WTC11 (cell line): ENCODE measurements at regions not wholly inside any gene's neighbourhood (a gene's known extent, or its start where the extent isn't known, plus 50 kb on each side); places are given as distances from the start of the nearest gene placed in this dataset.

Experiments used
- ATAC-seq: fragments of 200-7000 bp; cut with Tn5 transposase; 2 replicates; pipeline ENCODE4 v1.10.0; 2021; ENCODE audit warnings: mild to moderate bottlenecking, moderate library complexity
- CTCF ChIA-PET: fragments of 300-600 bp; sonication (Branson Sonifier 250); formaldehyde crosslinking; loops from one replicate; lab custom pipeline; 2021; ENCODE audit warnings: antibody characterized with exemption; lab: Charles Lee
- POLR2A ChIA-PET: fragments of 350-600 bp; sonication (Branson Sonifier 250); formaldehyde crosslinking; loops from one replicate; lab custom pipeline; 2021; ENCODE audit warnings: antibody characterized with exemption; lab: Charles Lee
- DNase-seq: peaks from one replicate; pipeline ENCODE4 v3.0.0; 2021; ENCODE audit warnings: low spot score
- H3K27ac Mint-ChIP-seq: 2 replicates; pipeline ENCODE4 v1.8.0; 2021; ENCODE audit warnings: mixed read lengths
- H3K27me3 Mint-ChIP-seq: 2 replicates; pipeline ENCODE4 v1.8.0; 2021; ENCODE audit warnings: low read depth, mild to moderate bottlenecking, moderate library complexity, mixed read lengths
- H3K36me3 Mint-ChIP-seq: 2 replicates; pipeline ENCODE4 v1.8.0; 2021; ENCODE audit warnings: mixed read lengths
- H3K4me1 Mint-ChIP-seq: 2 replicates; pipeline ENCODE4 v1.8.0; 2022; ENCODE audit warnings: mixed read lengths
- H3K4me3 Mint-ChIP-seq: 2 replicates; pipeline ENCODE4 v1.8.0; 2021; ENCODE audit warnings: mild to moderate bottlenecking, moderate library complexity, mixed read lengths
- H3K9me3 Mint-ChIP-seq: 2 replicates; pipeline ENCODE4 v1.8.0; 2021; ENCODE audit warnings: mixed read lengths
- AR ChIP-seq: fragments of 250-450 bp; sonication (Bioruptor Pico); IDR thresholded peaks from 2 replicates; pipeline ENCODE4 v1.9.0; 2021; ENCODE audit warnings: mild to moderate bottlenecking
- CREB1 ChIP-seq: sonication (generic); formaldehyde crosslinking; IDR thresholded peaks from 2 replicates; pipeline ENCODE4 v1.8.0; 2023; ENCODE audit warnings: mild to moderate bottlenecking, missing genetic modification reagents
- ERG ChIP-seq: fragments of 250-450 bp; sonication (Bioruptor Pico); IDR thresholded peaks from 2 replicates; pipeline ENCODE4 v1.8.0; 2021; ENCODE audit warnings: mild to moderate bottlenecking
- FOXP4 ChIP-seq: sonication (generic); formaldehyde crosslinking; IDR thresholded peaks from 2 replicates; pipeline ENCODE4 v1.8.0; 2022; ENCODE audit warnings: mild to moderate bottlenecking, missing genetic modification reagents
- GRHL2 ChIP-seq: fragments of 250-450 bp; sonication (Bioruptor Pico); IDR thresholded peaks from 2 replicates; pipeline ENCODE4 v1.8.0; 2022; ENCODE audit warnings: mild to moderate bottlenecking, moderate library complexity; ENCODE audit not compliant: insufficient replicate concordance, severe bottlenecking
- IRF2 ChIP-seq: sonication (generic); formaldehyde crosslinking; IDR thresholded peaks from 2 replicates; pipeline ENCODE4 v1.8.0; 2022; ENCODE audit warnings: low read depth, missing genetic modification reagents, borderline replicate concordance
- JUN ChIP-seq: sonication (generic); formaldehyde crosslinking; IDR thresholded peaks from 2 replicates; pipeline ENCODE4 v1.8.0; 2023; ENCODE audit warnings: mild to moderate bottlenecking, missing genetic modification reagents
- MXD4 ChIP-seq: fragments of 250-450 bp; sonication (Bioruptor Pico); IDR thresholded peaks from 2 replicates; pipeline ENCODE4 v1.8.0; 2021; ENCODE audit warnings: mild to moderate bottlenecking, moderate library complexity, borderline replicate concordance
- NR2C2 ChIP-seq: sonication (generic); formaldehyde crosslinking; IDR thresholded peaks from 2 replicates; pipeline ENCODE4 v1.8.0; 2022; ENCODE audit warnings: mild to moderate bottlenecking, missing genetic modification reagents
- SMAD3 ChIP-seq: sonication (generic); formaldehyde crosslinking; IDR thresholded peaks from 2 replicates; pipeline ENCODE4 v1.8.0; 2022; ENCODE audit warnings: missing genetic modification reagents, mild to moderate bottlenecking, borderline replicate concordance
- STAT6 ChIP-seq: sonication (generic); formaldehyde crosslinking; conservative IDR thresholded peaks from 2 replicates; pipeline ENCODE4 v1.8.1; 2023; ENCODE audit warnings: mild to moderate bottlenecking, low read depth, missing genetic modification reagents, moderate library complexity
- TCF7 ChIP-seq: sonication (generic); formaldehyde crosslinking; IDR thresholded peaks from 2 replicates; pipeline ENCODE4 v1.8.0; 2022; ENCODE audit warnings: mild to moderate bottlenecking, low read depth, missing genetic modification reagents, moderate library complexity
- ZNF232 ChIP-seq: sonication (generic); formaldehyde crosslinking; IDR thresholded peaks from 2 replicates; pipeline ENCODE4 v1.8.0; 2022; ENCODE audit warnings: mild to moderate bottlenecking, missing genetic modification reagents
- ZNF281 ChIP-seq: sonication (generic); formaldehyde crosslinking; IDR thresholded peaks from 2 replicates; pipeline ENCODE4 v1.8.0; 2023; ENCODE audit warnings: mild to moderate bottlenecking, missing genetic modification reagents
- ZNF423 ChIP-seq: fragments of 250-450 bp; sonication (Bioruptor Pico); IDR thresholded peaks from 2 replicates; pipeline ENCODE4 v2.1.2; 2022; ENCODE audit warnings: mild to moderate bottlenecking, moderate library complexity

- TF ChIP-seq ZNF281 (CRISPR knock-in tag): no peak
- no peak for TF ChIP-seq GRHL2 (CRISPR knock-in tag)
- no peak for TF ChIP-seq CREB1 (CRISPR knock-in tag)
- no peak for TF ChIP-seq ERG (CRISPR knock-in tag)
These were observed 110.3 kb downstream of the MBL2 start (continued) for GRCh38 chr10:52662256-52662655.

GRCh38 chr10:52663161-52663560 lies 109.4 kb downstream of the MBL2 start:
- Mint-ChIP-seq H3K36me3 (peaks cover 16% of the 10 kb centered on the region), H3K4me3 (no peak overlapping the region), H3K4me1 (peaks cover 17% of the 10 kb centered on the region), H3K27me3 (no peaks in the 10 kb centered on the region), H3K9me3 (peaks cover 25% of the 10 kb centered on the region), H3K27ac (no peak overlapping the region)
- no peak for TF ChIP-seq ZNF232 (CRISPR knock-in tag)
- no peak for TF ChIP-seq NR2C2
- no peak for TF ChIP-seq FOXP4 (CRISPR knock-in tag)
- no peak for TF ChIP-seq AR (CRISPR knock-in tag)
- TF ChIP-seq ZNF423 (CRISPR knock-in tag): no peak
- TF ChIP-seq TCF7 (CRISPR knock-in tag): no peak
- no peak for TF ChIP-seq JUN (CRISPR knock-in tag)
- TF ChIP-seq IRF2 (CRISPR knock-in tag): no peak
- no peak for TF ChIP-seq SMAD3 (CRISPR knock-in tag)
- TF ChIP-seq MXD4 (CRISPR knock-in tag): no peak
- no peak for TF ChIP-seq STAT6 (CRISPR knock-in tag)
- POLR2A ChIA-PET: no interaction called here
- DNase-seq: no peak
- no peak for ATAC-seq
- CTCF ChIA-PET: no interaction called here
